NOMO-1 (cell line): ENCODE measurements at regions not wholly inside any gene's neighbourhood (a gene's known extent, or its start where the extent isn't known, plus 50 kb on each side); places are given as distances from the start of the nearest gene placed in this dataset.
"Not testable (repeated sequence)": the region's sequence is repeated elsewhere in the genome, so short reads cannot be mapped to it uniquely, and the experiment has no call there.

Experiments used
- DNase-seq, 2 experiments: peaks; one replicate each; lab custom pipeline; 2025; ENCODE audit not compliant: unreplicated experiment in 2 of 2; lab: John Stamatoyannopoulos, UW

DNA sequence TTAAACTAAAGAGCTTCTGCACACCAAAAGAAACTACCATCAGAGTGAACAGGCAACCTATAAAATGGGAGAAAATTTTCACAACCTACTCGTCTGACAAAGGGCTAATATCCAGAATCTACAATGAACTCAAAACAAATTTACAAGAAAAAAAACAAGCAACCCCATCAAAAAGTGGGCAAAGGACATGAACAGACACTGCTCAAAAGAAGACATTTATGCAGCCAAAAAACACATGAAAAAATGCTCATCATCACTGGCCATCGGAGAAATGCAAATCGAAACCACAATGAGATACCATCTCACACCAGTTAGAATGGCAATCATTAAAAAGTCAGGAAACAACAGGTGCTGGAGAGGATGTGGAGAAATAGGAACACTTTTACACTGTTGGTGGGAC, 337.6 kb downstream of the ARL4A start:
- DNase-seq: not testable (repeated sequence)

DNA sequence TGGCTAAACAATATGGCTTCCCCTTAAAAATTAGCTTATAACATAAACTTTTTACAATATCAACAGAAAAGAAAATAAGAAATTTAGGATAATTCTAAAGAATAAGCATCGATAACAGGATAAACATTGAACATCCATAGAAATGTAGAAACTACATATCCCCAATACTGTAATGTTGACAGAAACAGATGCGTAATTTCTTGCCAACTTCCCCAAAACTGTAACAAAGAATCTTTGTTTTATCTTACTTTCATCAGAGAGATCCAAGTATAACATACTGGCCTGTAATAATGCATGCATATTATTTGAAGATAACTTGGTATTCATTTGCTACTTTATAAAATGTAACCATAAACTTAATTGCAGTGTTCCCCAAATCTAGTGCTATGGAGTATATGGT, 339.9 kb downstream of the ARL4A start:
- no peak for DNase-seq

- no peak for DNase-seq
Measured at GRCh38 chr7:13028036-13028824, 340.8 kb downstream of the ARL4A start.

DNA sequence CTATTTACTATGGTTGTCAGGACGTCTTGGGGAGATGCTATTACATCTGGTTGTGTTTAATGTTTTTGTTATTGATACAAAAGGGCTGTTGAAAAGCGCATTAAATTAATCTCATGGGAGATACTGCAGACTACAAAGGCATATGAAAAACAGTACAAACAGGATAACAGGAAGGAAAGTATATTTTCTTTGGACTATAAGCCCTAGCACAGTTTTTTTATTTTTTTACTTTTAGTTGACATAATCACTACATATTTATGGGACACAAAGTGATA, 341.3 kb downstream of the ARL4A start:
- DNase-seq: no peak

DNA sequence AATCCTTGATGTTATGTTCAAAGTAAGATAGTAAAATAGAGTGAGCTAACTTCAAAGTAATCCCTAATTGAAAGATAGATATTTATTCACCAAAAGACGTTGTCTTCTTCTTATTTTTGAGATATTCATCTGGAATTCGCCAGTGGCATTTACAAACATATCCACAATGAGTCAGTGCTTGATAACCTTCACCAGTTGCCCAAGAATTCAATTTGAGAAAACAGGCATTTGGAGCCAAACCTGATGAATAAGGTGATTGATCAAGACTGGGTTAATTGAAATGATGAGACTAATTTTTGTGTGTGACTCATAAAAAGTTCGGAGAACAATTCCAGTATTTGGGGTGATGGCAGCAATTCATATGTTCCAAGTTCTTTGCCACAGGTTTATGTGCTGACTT, 344.0 kb downstream of the ARL4A start:
- no peak for DNase-seq

DNA sequence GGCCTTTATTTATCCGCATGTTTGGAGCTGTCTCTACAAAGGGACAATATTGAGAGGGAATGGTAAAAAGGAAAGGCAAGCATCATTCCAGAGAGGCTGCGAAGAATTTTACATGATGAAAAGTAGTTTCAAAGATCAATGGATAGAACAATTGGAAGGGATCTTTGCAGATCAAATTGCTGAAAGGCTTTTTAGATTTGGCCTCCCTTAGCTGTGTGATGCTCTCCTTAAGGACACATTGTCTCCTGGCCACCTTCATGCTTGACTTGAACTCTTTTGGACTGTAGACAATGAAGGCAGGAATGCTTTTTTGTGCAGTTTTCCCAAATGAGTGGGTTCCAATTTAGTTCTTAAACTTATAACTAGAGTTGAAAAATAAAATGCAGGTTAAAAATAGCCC, 344.7 kb downstream of the ARL4A start:
- DNase-seq: no peak

GRCh38 chr7:13032576-13032975, 345.1 kb downstream of the ARL4A start:
- no peak for DNase-seq

- no peak for DNase-seq
Measured at GRCh38 chr7:13034693-13035092, 347.3 kb downstream of the ARL4A start.

- DNase-seq: peak in 1 of 2 experiments; percentile 30
Measured at GRCh38 chr7:13035233-13035632, 347.8 kb downstream of the ARL4A start.

GRCh38 chr7:13036256-13036780, 348.9 kb downstream of the ARL4A start:
- no peak for DNase-seq

DNA sequence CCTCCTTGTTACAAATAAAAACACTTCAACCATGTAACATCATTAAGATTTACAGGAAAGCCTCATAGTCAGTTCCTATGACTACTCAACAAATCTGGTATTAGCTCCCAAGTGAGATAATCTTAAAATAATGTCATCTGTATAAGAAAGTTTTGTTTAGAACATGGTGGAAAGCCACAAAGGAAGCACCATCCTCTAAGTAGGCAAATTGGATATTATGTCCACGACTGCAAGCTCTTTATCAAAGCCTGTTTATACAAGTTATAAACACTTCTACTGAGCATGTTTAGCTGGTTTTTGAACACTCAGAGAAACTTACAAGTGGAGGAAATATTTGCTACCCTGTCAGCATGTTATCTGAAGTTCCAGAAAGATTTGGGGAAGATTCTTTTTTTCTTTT, 349.8 kb downstream of the ARL4A start:
- no peak for DNase-seq

GRCh38 chr7:13041368-13041988, 354.0 kb downstream of the ARL4A start:
- DNase-seq: no peak

DNA sequence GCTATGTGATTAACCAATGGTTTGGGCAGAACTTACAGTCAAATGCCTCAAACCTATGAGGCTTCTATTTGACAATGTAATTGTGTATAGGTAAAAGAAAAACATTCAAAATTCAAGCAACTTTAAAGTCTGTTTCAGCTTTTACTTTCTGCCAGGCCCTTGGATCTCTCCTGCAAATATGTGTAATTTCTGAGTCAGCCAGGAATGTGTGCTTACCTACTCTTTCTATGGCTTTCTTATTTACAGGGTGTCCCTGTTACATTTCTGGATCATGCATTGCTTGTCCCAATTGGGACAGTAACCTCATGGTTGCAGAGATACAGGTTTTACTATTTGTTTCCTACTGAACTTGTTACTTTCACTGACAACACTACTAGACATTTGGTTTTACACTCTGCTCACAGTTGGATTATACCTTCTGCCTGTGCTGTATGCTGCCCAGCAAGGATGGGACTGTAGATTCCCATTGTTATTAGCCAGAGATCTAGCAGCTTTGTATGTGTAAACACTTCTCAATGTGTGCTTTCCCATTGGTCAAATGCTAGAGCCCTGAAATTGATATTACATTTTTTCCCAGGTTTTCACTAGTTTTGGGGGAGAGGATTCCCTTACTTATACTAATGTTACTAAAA, 355.3 kb downstream of the ARL4A start:
- DNase-seq: no peak

GRCh38 chr7:13044309-13044708, 356.9 kb downstream of the ARL4A start:
- DNase-seq: no peak

GRCh38 chr7:13047061-13047460, 359.6 kb downstream of the ARL4A start:
- DNase-seq: no peak

- no peak for DNase-seq
Measured at GRCh38 chr7:13049946-13050345, 362.5 kb downstream of the ARL4A start.

DNA sequence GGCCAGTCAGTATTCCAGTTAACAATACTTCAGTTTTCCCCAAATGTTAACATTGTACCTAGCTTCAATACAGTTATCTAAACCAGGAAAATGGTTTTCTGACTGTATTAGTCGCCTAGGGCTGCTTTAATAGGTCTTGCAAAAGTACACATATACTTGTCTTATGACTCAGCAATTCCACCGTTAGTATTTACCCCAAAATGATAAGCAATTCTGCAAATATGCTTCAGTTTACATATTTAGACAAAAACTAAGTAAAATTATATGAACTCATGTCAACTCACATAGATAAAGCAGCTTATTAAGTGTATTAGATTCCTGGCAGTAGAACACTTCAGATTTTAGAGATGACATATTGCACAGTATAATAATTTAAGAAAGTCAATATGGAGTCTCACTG, 363.3 kb downstream of the ARL4A start:
- peak in 1 of 2 experiments; percentile 1 for DNase-seq

DNA sequence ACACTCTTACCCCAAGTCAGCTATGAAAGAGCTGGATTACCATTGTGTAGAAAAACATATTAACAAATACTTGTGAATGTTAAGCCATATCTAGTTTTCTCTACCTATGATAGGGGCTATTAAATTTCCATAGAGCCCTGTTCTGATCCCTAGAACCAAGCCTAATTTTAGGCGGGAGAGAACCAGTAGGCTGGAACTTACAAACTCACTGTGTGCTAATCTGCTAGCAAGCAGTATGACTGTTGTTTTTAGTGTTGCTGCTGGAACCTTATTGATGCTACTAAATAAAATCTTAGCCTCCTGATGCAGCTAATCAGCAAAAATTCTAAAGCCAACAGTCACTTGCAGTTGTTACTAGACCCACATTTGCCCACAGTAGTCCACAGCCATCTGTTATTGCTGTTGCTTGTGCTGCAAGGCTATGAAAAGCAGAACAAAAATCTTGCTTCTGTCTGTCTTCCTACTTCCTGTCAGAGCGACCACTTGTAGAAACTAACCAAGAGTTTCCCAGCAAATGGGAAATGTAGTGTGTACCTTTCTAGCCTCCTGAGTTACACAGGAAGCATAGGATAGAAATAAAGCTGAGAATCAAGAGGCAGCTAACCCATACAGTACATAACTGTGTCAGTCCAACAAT, 368.4 kb downstream of the ARL4A start:
- DNase-seq: peak; percentile 33 to 78

DNA sequence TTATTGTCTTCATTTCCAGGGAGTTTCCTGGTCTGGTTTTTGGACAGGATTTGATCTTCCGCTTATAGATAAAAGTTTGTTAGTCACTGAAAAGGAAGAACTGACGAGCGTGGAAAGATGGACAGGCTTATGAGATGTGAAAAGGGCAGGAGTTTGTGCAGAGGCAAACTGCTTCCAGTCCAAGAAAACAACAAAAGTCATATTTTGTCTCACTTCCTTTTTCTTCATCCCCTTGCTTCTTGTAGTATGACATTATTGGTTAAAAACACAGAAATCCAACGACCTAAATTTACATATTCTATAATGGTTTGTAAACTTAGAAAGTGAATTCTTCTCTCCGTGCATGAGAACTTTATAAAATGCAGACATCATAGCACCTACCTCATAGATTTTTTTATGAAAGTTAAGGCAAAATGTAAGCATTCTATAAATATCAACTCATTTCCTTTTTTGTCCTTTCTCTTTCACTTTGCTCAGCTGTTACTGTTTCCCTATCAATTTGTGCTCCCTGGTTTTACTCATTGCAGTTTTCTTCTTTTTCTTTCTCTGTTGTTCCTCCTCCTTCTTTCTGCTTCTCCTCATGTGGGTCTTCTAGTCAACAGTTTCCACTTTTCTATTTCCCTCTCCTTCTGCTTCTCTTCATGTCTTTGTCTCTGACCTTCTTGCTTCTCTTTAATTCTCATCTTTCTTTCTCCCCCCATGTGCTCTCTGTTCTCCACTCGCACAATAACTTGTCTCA, 370.2 kb downstream of the ARL4A start:
- peak; percentile 25 to 73 for DNase-seq

GRCh38 chr7:13060173-13060572, 372.7 kb downstream of the ARL4A start:
- no peak for DNase-seq

- no peak for DNase-seq
Measured at GRCh38 chr7:13061115-13061514, 373.7 kb downstream of the ARL4A start.
